WTC11 (cell line): ENCODE measurements at regions not wholly inside any gene's neighbourhood (a gene's known extent, or its start where the extent isn't known, plus 50 kb on each side); places are given as distances from the start of the nearest gene placed in this dataset.

Experiments used
- ARID4B ChIP-seq: sonication (generic); formaldehyde crosslinking; IDR thresholded peaks from 2 replicates; pipeline ENCODE4 v1.8.0; 2023; ENCODE audit warnings: missing genetic modification reagents, mild to moderate bottlenecking, borderline replicate concordance
- ATF2 ChIP-seq: sonication (generic); formaldehyde crosslinking; IDR thresholded peaks from 2 replicates; pipeline ENCODE4 v1.8.1; 2022; ENCODE audit warnings: low read depth, missing genetic modification reagents, borderline replicate concordance
- ATF3 ChIP-seq: sonication (generic); formaldehyde crosslinking; conservative IDR thresholded peaks from 2 replicates; pipeline ENCODE4 v1.8.1; 2022; ENCODE audit warnings: mild to moderate bottlenecking, missing genetic modification reagents
- CBFB ChIP-seq: sonication (generic); formaldehyde crosslinking; IDR thresholded peaks from 2 replicates; pipeline ENCODE4 v1.8.1; 2022; ENCODE audit warnings: mild to moderate bottlenecking, low read depth, missing genetic modification reagents
- CTCF ChIP-seq: fragments of 200-600 bp; IDR thresholded peaks from 2 replicates; pipeline ENCODE4 v1.8.0; 2022; ENCODE audit warnings: antibody characterized with exemption
- FOXP4 ChIP-seq: sonication (generic); formaldehyde crosslinking; IDR thresholded peaks from 2 replicates; pipeline ENCODE4 v1.8.0; 2022; ENCODE audit warnings: mild to moderate bottlenecking, missing genetic modification reagents
- GABPB1 ChIP-seq: sonication (generic); formaldehyde crosslinking; IDR thresholded peaks from 2 replicates; pipeline ENCODE4 v1.8.1; 2023; ENCODE audit warnings: mild to moderate bottlenecking, missing genetic modification reagents
- GTF2I ChIP-seq: fragments of 250-450 bp; sonication (Bioruptor Pico); conservative IDR thresholded peaks from 2 replicates; pipeline ENCODE4 v1.4.0; 2021; ENCODE audit warnings: mild to moderate bottlenecking
- MAX ChIP-seq: sonication (generic); formaldehyde crosslinking; IDR thresholded peaks from 2 replicates; pipeline ENCODE4 v1.8.0; 2022; ENCODE audit warnings: mild to moderate bottlenecking, missing genetic modification reagents
- NFYB ChIP-seq: sonication (generic); formaldehyde crosslinking; conservative IDR thresholded peaks from 2 replicates; pipeline ENCODE4 v1.8.0; 2022; ENCODE audit warnings: low read depth, missing genetic modification reagents
- SP1 ChIP-seq: sonication (generic); formaldehyde crosslinking; conservative IDR thresholded peaks from 2 replicates; pipeline ENCODE4 v1.8.1; 2022; ENCODE audit warnings: missing genetic modification reagents
- STAT6 ChIP-seq: sonication (generic); formaldehyde crosslinking; conservative IDR thresholded peaks from 2 replicates; pipeline ENCODE4 v1.8.1; 2023; ENCODE audit warnings: mild to moderate bottlenecking, low read depth, missing genetic modification reagents, moderate library complexity
- USF2 ChIP-seq: sonication (generic); formaldehyde crosslinking; IDR thresholded peaks from 2 replicates; pipeline ENCODE4 v1.8.1; 2023; ENCODE audit warnings: mild to moderate bottlenecking, missing genetic modification reagents, moderate library complexity
- ZNF121 ChIP-seq: sonication (generic); formaldehyde crosslinking; IDR thresholded peaks from 2 replicates; pipeline ENCODE4 v1.8.0; 2023; ENCODE audit warnings: missing genetic modification reagents

- TF ChIP-seq MAX (CRISPR knock-in tag) (no peak), CTCF (no peak), GABPB1 (CRISPR knock-in tag) (no peak), NFYB (CRISPR knock-in tag) (no peak), STAT6 (CRISPR knock-in tag) (no peak), FOXP4 (CRISPR knock-in tag) (no peak), USF2 (CRISPR knock-in tag) (no peak), ATF3 (CRISPR knock-in tag) (no peak), CBFB (CRISPR knock-in tag) (no peak), ARID4B (CRISPR knock-in tag) (no peak), SP1 (CRISPR knock-in tag) (no peak), GTF2I (CRISPR knock-in tag) (no peak), ATF2 (CRISPR knock-in tag) (no peak), ZNF121 (CRISPR knock-in tag) (no peak)
These were observed 117.6 kb downstream of the PERP start for GRCh38 chr6:137989664-137990063.
